ENCODE measurements at regions not wholly inside any gene's neighbourhood (a gene's known extent, or its start where the extent isn't known, plus 50 kb on each side); places are given as distances from the start of the nearest gene placed in this dataset.
"Not testable (repeated sequence)": the region's sequence is repeated elsewhere in the genome, so short reads cannot be mapped to it uniquely, and the experiment has no call there.

DNA sequence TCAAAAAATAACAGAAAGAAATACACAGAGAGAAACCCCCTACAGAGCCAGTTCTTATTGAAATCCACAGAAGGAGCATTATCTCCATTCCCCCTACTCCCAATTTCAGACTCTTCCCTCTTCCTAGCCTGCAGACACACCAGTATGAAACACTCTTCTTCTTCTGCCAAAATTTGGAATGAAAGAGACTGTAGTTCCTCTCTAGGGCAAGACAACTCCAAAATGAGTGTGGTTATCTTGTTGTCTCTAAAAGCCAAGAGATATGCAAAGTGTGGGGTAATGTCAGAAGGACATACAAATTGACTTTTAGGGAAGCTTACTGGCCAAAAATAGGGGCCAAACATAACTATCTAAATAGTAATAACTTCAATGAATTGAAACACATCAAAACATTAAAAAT lies 337.1 kb upstream of the SETBP1 start:
- H3K27me3 ChIP-seq = no peaks in the 10 kb centered on the region
- no peak for ATAC-seq

DNA sequence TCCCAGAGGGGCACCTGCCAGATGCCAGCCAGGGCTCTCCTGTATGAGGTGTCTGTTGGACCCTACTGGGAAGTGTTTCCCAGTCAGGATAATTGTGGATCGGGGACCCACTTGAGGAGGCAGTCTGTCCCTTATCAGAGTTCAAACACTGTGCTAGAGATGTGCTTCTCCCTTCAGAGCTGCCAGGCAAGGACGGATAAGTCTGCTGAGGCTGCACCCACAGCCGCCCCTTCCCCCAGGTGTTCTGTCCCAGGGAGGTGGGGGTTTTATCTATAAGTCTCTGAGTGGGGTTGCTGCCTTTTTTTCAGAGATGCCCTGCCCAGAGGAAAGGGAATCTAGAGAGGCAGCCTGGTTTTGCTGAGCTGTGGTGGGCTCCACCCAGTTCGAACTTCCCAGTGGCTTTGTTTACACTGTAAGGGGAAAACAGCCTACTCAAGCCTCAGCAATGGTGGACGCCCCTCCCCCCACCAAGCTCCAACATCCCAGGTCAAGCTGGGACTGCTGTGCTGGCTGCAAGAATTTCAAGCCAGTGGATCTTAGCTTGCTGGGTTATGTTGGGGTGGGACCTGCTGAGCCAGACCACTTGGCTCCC lies 324.0 kb upstream of the SETBP1 start:
- Histone ChIP-seq H3K4me3 (no peak overlapping the region), H3K27me3 (no peaks in the 10 kb centered on the region), H3K27ac (no peak overlapping the region), H3K4me1 (no peaks in the 10 kb centered on the region), H3K36me3 (no peaks in the 10 kb centered on the region), H3K9me3 (peaks cover 0 to 21% (median 0%) of the 10 kb centered on the region in 3 donors)
- no peak for ATAC-seq
- WGBS, 2 donors (ENCODE audit: low coverage in 1 of 2) = 55 to 60% methylated on average over 1 to 2 of the region's 5 CpGs
- TF ChIP-seq POLR2AphosphoS5 (IDR thresholded peaks at IDR 0.05) (no peak), POLR2A (IDR thresholded peaks at IDR 0.05) (no peak), EP300 (IDR thresholded peaks at IDR 0.05) (no peak)
- TF ChIP-seq, protein P1, sequence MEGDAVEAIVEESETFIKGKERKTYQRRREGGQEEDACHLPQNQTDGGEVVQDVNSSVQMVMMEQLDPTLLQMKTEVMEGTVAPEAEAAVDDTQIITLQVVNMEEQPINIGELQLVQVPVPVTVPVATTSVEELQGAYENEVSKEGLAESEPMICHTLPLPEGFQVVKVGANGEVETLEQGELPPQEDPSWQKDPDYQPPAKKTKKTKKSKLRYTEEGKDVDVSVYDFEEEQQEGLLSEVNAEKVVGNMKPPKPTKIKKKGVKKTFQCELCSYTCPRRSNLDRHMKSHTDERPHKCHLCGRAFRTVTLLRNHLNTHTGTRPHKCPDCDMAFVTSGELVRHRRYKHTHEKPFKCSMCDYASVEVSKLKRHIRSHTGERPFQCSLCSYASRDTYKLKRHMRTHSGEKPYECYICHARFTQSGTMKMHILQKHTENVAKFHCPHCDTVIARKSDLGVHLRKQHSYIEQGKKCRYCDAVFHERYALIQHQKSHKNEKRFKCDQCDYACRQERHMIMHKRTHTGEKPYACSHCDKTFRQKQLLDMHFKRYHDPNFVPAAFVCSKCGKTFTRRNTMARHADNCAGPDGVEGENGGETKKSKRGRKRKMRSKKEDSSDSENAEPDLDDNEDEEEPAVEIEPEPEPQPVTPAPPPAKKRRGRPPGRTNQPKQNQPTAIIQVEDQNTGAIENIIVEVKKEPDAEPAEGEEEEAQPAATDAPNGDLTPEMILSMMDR (IDR thresholded peaks at IDR 0.05) = no peak

More for the DNA sequence above, 337.1 kb upstream of the SETBP1 start:
- Histone ChIP-seq H3K36me3 (no peaks in the 10 kb centered on the region), H3K27ac (no peak overlapping the region), H3K4me3 (no peak overlapping the region), H3K9me3 (no peaks in the 10 kb centered on the region), H3K4me1 (no peaks in the 10 kb centered on the region)
- TF ChIP-seq POLR2AphosphoS5 (IDR thresholded peaks at IDR 0.05) (no peak), POLR2A (IDR thresholded peaks at IDR 0.05) (no peak), EP300 (IDR thresholded peaks at IDR 0.05) (no peak)
- TF ChIP-seq, protein P1 (IDR thresholded peaks at IDR 0.05) = no peak

DNA sequence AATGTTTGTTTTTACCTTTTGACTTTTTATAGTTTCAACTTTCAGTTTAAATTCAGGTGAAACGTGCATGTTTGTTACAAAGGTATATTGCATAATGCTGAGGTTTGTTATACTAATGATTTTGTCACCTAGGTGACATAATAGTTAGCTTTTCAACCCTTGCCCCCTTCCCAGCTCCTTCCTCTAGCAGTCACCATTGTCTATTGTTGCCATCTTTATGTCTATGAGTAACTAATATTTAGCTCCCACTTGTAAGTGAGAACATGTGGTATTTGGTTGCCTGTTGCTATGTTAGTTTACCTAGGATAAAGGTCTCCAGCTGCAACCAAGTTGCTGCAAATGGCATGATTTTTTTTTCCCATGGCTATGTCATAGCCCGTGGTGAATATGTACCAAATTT lies 322.3 kb upstream of the SETBP1 start:
- H3K27ac ChIP-seq = no peak overlapping the region
- H3K36me3 ChIP-seq = no peaks in the 10 kb centered on the region
- ATAC-seq = no peak
- H3K4me1 ChIP-seq = no peaks in the 10 kb centered on the region
- TF ChIP-seq POLR2AphosphoS5 (IDR thresholded peaks at IDR 0.05) (no peak), POLR2A (IDR thresholded peaks at IDR 0.05) (no peak)
- H3K27me3 ChIP-seq = no peaks in the 10 kb centered on the region
- WGBS, 2 donors (ENCODE audit: low coverage in 1 of 2) = 79 to 87% methylated on average over 2 of the region's 2 CpGs
- no peak overlapping the region for H3K4me3 ChIP-seq
- H3K9me3 ChIP-seq = peaks cover 0 to 21% (median 0%) of the 10 kb centered on the region in 3 donors

DNA sequence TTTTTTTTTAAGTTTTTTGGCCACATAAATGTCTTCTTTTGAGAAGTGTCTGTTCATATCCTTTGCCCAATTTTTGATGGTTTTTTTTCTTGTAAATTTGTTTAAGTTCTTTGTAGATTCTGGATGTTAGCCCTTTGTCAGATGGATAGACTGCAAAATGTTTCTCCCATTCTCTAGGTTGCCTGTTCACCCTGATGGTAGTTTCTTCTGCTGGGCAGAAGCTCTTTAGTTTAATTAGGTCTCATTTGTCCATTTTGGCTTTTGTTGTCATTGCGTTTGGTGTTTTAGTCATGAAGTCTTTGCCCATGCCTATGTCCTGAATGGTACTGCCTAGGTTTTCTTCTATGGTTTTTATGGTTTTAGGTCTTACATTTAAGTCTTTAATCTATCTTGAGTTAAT lies 320.9 kb upstream of the SETBP1 start:
- H3K4me1 ChIP-seq, ATAC-seq, H3K27me3 ChIP-seq, H3K4me3 ChIP-seq, H3K36me3 ChIP-seq, H3K27ac ChIP-seq: not testable (repeated sequence)
- 100% methylated on average over 1 of the region's 1 CpG; no CpG with 5 or more reads in 1 of the 2 donors for WGBS, 2 donors (ENCODE audit: low coverage in 1 of 2)
- H3K9me3 ChIP-seq = peaks cover 0 to 21% (median 0%) of the 10 kb centered on the region in 3 donors

DNA sequence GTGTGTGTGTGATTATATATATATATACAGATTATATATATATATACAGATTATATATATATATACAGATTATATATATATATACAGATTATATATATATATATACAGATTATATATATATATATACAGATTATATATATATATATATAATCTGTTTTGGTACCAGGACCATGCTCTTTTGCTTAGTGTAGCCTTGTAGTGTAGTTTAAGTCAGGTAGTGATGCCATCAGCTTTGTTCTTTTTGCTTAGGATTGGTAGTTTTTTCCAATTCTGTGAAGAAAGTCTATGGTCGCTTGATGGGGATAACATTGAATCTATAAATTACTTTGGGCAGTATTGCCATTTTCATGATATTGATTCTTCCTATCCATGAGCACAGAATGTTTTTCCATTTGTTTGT lies 318.5 kb upstream of the SETBP1 start:
- not testable (repeated sequence) for ATAC-seq, H3K27me3 ChIP-seq, H3K4me1 ChIP-seq, H3K9me3 ChIP-seq, H3K36me3 ChIP-seq, H3K4me3 ChIP-seq, H3K27ac ChIP-seq
- 91 to 100% methylated on average over 1 of the region's 1 CpG for WGBS, 2 donors (ENCODE audit: low coverage in 1 of 2)

DNA sequence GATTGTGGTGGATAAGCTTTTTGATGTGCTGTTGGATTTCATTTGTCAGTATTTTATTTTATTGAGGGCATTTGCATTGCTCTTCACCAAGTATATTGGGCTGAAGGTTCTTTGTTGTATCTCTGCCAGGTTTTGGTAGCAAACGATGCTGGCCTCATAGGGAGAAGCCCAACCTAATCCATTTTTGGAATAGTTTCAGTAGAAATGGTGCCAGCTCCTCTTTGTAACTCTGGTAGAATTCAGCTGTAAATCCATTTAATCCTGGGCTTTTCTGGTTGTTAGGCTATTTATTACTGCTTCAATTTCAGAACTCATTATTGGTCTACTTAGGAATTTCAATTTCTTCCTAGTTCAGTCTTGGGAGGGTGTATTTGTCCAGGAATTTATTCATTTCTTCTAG lies 309.8 kb upstream of the SETBP1 start:
- 29 to 33% methylated on average over 1 of the region's 1 CpG for WGBS, 2 donors (ENCODE audit: low coverage in 1 of 2)
- Histone ChIP-seq H3K9me3 (peaks cover 0 to 36% (median 0%) of the 10 kb centered on the region in 3 donors), H3K27ac (no peak overlapping the region), H3K27me3 (no peaks in the 10 kb centered on the region), H3K4me1 (no peaks in the 10 kb centered on the region), H3K36me3 (no peaks in the 10 kb centered on the region), H3K4me3 (no peak overlapping the region)
- no peak for ATAC-seq
- no peak for TF ChIP-seq POLR2A (IDR thresholded peaks at IDR 0.05)
- no peak for TF ChIP-seq EP300 (IDR thresholded peaks at IDR 0.05)
- TF ChIP-seq POLR2AphosphoS5 (IDR thresholded peaks at IDR 0.05) = no peak
- TF ChIP-seq, protein P1 (IDR thresholded peaks at IDR 0.05) = no peak

All from gastroesophageal sphincter (tissue), 4 donors.